ENCODE measurements at regions not wholly inside any gene's neighbourhood (a gene's known extent, or its start where the extent isn't known, plus 50 kb on each side); places are given as distances from the start of the nearest gene placed in this dataset.
"Not testable (repeated sequence)": the region's sequence is repeated elsewhere in the genome, so short reads cannot be mapped to it uniquely, and the experiment has no call there.

DNA sequence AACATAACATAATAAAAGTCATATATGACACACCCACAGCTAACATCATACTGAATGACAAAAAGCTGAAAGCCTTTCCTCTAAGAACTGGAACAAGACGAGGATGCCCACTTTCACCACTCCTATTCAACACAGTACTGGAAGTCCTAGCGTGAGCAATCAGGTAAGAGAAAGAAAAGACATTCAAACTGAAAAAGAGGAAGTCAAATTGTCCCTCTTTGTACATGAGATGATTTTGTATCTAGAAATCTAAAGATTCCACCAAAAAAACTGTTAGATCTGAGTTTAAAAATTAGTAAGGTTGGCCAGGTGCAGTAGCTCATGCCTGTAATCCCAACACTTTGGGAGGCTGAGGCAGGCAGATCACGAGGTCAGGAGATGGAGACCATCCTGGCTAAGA is 70.1 kb upstream of the PROKR2 start:
- DNase-seq: not testable (repeated sequence)

DNA sequence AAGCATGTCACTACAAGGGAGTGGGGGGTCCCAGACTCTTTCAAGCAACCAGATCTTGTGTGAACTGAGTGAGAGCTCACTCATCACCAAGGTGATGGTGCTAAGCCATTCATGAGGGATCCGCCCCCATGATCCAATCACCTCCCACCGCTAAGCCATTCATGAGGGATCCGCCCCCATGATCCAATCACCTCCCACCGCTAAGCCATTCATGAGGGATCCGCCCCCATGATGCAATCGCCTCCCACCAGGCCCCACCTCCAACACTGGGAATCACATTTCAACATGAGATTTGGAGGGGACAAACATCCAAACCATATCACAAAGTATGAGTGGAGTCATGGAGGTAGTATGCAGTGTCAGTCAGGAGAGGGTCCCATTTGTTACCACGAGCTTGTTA is 64.8 kb upstream of the PROKR2 start:
- not testable (repeated sequence) for DNase-seq

DNA sequence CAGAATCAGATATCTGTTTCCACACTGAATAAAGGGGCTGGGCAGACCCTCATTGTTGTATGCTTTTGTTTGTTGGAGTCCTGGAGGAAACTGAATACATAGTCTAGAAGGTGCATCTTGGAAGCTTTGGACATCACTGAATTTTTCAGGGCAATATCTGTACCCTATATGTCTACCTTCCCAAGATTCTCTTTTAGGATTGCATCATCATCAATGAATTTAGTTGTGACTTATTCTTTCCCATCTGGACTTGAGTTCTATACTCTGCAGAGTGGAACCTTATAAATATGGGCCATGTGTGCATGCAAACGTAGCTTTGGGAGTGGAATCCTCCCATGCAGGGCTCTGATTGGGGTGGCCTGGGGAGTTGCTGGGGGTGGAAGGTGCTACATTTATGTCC is 60.7 kb upstream of the PROKR2 start:
- no peak for DNase-seq

DNA sequence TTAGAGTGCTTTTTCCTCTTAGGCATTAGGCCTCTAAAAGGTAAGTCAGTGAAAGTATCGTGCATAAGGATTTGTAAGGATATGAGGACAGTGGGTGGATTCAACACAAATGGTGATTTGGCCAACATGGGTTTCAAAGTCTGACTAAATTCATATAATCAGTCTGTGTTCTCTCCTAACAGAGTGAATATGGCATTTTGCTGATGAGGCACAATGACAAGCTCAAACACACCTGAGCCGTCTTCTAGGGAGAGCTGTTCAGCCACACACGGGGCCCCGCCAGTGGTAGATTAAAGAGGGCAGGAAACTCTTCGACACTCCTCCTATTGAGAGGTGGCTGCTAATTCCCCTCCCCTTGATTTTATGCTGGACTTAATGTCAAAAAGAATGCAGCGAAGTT is 59.5 kb upstream of the PROKR2 start:
- DNase-seq: no peak

DNA sequence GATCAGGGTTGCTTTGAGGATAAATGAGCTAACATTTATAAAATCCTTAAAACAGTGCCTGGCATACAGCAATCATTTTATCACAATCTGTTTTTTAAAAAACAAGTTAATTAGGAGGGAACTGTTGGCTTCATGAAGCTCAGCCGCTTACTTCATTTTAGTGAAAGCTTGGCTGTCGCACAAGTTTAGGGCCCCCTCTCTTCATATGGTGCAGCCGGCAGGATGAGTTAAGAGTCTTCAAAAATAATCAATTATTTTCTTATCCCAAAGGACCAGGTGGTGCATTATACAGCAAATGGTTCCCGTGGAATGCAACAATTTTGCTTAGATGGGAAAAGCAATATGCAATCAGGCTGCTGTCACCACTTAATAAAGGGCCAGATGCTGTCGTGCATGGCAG is 57.4 kb upstream of the PROKR2 start:
- no peak for DNase-seq

DNA sequence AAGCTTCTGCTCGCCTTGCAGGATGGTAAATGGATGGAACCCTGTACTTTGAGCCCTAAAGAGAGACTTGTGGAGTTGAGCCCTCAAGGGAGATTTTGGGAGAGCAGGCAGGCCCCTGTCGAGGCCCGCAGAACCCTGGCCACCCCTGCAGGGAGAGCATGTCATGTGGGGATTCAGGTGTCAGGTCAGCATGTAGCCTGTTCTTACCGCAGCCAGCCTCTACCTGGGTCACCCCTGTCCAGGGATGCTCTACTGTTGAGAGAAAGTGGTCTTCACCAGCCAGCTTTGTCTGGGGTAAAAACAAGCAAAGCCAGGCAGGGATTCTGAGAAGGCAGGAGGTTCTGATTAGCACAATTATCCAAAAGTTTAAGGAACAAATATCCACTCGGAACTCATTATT is 55.6 kb upstream of the PROKR2 start:
- no peak for DNase-seq

DNA sequence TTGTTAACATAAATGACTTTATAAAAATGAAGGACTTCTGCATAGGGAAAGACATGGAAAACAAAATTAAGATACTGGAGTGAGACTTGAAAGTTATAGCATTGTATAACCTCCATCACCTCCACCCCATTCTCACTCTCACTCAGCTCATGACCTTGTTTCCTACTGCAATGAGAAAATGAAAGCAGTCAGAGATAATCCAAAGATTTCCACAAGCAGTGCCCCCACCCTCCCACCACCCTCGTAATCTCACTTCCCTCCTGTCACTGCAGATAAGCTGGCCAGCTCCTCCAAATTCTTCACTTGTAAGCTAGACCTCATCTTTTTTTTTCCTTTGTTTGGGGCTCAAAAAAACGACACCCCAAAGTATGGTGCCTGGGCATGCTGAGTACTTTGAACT is 52.9 kb upstream of the PROKR2 start:
- DNase-seq: no peak

Data from left kidney (tissue), 1 donor.